Panc1 (cell line): ENCODE measurements at regions not wholly inside any gene's neighbourhood (a gene's known extent, or its start where the extent isn't known, plus 50 kb on each side); places are given as distances from the start of the nearest gene placed in this dataset.

Source experiments
- ATAC-seq: fragments of 200-7000 bp; cut with Tn5 transposase; 2 replicates; pipeline ENCODE4 v1.9.1; 2020; ENCODE audit warnings: mild to moderate bottlenecking, moderate library complexity
- BruUV-seq: library from RNA; stranded (reverse); fragments of 400-500 nt; replicated peaks from 2 replicates; lab custom pipeline; 2021; lab: Mats Ljungman, UMichigan
- CTCF ChIA-PET: fragments of 300-600 bp; sonication (Branson Sonifier 250); formaldehyde crosslinking; loops from one replicate; lab custom pipeline; 2022; ENCODE audit warnings: antibody characterized with exemption; lab: Charles Lee
- POLR2A ChIA-PET: fragments of 300-600 bp; sonication (Branson Sonifier 250); formaldehyde crosslinking; loops from one replicate; lab custom pipeline; 2022; ENCODE audit warnings: antibody characterized with exemption; lab: Charles Lee
- DNase-seq: peaks from one replicate; pipeline ENCODE4 v3.0.0-alpha.2; 2010; ENCODE audit warnings: low read depth, low spot score
- H3K27ac ChIP-seq: 2 replicates; pipeline ENCODE4 v1.5.1; 2011; ENCODE audit warnings: mild to moderate bottlenecking, low read length, inconsistent platforms
- H3K27me3 ChIP-seq: fragments of 200-500 bp; sonication (Bioruptor generic); 2 replicates; pipeline ENCODE4 v1.6.0; 2014; ENCODE audit warnings: low read length, inconsistent platforms; ENCODE audit not compliant: control insufficient read depth, insufficient read depth
- H3K36me3 ChIP-seq: fragments of 200-500 bp; sonication (Bioruptor generic); 2 replicates; pipeline ENCODE4 v1.5.1; 2014; ENCODE audit warnings: inconsistent platforms, mild to moderate bottlenecking, low read length, moderate library complexity; ENCODE audit not compliant: control insufficient read depth, insufficient read depth
- H3K4me1 ChIP-seq: 2 replicates; pipeline ENCODE4 v1.5.1; 2011; ENCODE audit warnings: inconsistent platforms, mild to moderate bottlenecking, low read length, moderate library complexity; ENCODE audit not compliant: control insufficient read depth, insufficient read depth
- H3K4me3 ChIP-seq, 2 experiments: 2 replicates each; pipeline ENCODE4 v1.5.1; 2011 to 2012; ENCODE audit warnings: low read depth in 2 of 2, low read length in 2 of 2, mild to moderate bottlenecking in 2 of 2, inconsistent platforms in 1 of 2, moderate library complexity in 1 of 2
- H3K9me3 ChIP-seq: fragments of 200-500 bp; sonication (Bioruptor generic); 2 replicates; pipeline ENCODE4 v1.5.1; 2014; ENCODE audit warnings: low read depth, mild to moderate bottlenecking, inconsistent platforms, low read length, moderate library complexity; ENCODE audit not compliant: control insufficient read depth, insufficient read depth
- CTCF ChIP-seq: fragments of 450-650 bp; IDR thresholded peaks from 2 replicates; pipeline ENCODE4 v1.5.1; 2017; ENCODE audit warnings: mild to moderate bottlenecking
- POLR2AphosphoS5 ChIP-seq: IDR thresholded peaks from 2 replicates; pipeline ENCODE4 v1.6.1; 2012; ENCODE audit warnings: mild to moderate bottlenecking, low read depth, low read length, moderate library complexity
- REST ChIP-seq, 2 experiments: IDR thresholded peaks; 2 replicates each; pipeline ENCODE4 v1.6.1; 2011 to 2012; ENCODE audit warnings: low read depth in 2 of 2, control low read depth in 1 of 2, low read length in 1 of 2, mild to moderate bottlenecking in 1 of 2, moderate library complexity in 1 of 2; ENCODE audit not compliant: insufficient read depth in 1 of 2
- SIN3A ChIP-seq: IDR thresholded peaks from 2 replicates; pipeline ENCODE4 v1.6.1; 2012; ENCODE audit warnings: low read depth, mild to moderate bottlenecking, low read length, moderate library complexity, borderline replicate concordance; ENCODE audit not compliant: insufficient read depth
- TCF7L2 ChIP-seq: IDR thresholded peaks from 2 replicates; pipeline ENCODE4 v1.6.1; 2011; ENCODE audit warnings: mild to moderate bottlenecking, low read depth, low read length, inconsistent platforms
- in situ Hi-C: cut with HindIII; loops from 2 replicates; pipeline ENCODE4 v1.10.0; 2016; ENCODE audit warnings: low sequenced_read_pairs, low pct_unique_long_range_greater_than_20kb
- intact Hi-C: fragments of 100-400 bp; cut with micrococcal nuclease; formaldehyde crosslinking; loops from one replicate; pipeline ENCODE4 v1.10.0; 2022; ENCODE audit not compliant: unreplicated experiment

- CTCF ChIA-PET = no interaction called here
- DNase-seq (no peak), ATAC-seq (no peak)
- POLR2A ChIA-PET = no interaction called here
- in situ Hi-C loops = no loop called here
- H3K9me3 ChIP-seq = no peaks in the 10 kb centered on the region
- no peak overlapping the region for H3K4me3 ChIP-seq
- TF ChIP-seq CTCF = no peak
- no peak for TF ChIP-seq POLR2AphosphoS5
- TF ChIP-seq TCF7L2 = no peak
- TF ChIP-seq REST (IDR thresholded peaks at IDR 0.05; ENCODE audit: insufficient read depth in 1 of 2, low read depth in 2 of 2, low read length in 1 of 2) = no peak
- TF ChIP-seq SIN3A = no peak
- no peak overlapping the region for H3K27ac ChIP-seq
- no peaks in the 10 kb centered on the region for H3K27me3 ChIP-seq
- intact Hi-C loops = no loop called here
- no peaks in the 10 kb centered on the region for H3K36me3 ChIP-seq
- no TSS peak for BruUV-seq
- H3K4me1 ChIP-seq = no peaks in the 10 kb centered on the region
Measured at GRCh38 chr7:125098377-125098970, 168.8 kb upstream of the POT1 start.

- Histone ChIP-seq H3K4me3 (no peak overlapping the region), H3K9me3 (no peaks in the 10 kb centered on the region), H3K4me1 (no peaks in the 10 kb centered on the region), H3K27me3 (no peaks in the 10 kb centered on the region), H3K27ac (no peak overlapping the region), H3K36me3 (no peaks in the 10 kb centered on the region)
- ATAC-seq (no peak), DNase-seq (no peak)
- intact Hi-C loops (no loop called here), in situ Hi-C loops (no loop called here)
- ChIA-PET POLR2A (no interaction called here), CTCF (no interaction called here)
- no TSS peak for BruUV-seq
- TF ChIP-seq CTCF = no peak
- TF ChIP-seq SIN3A = no peak
- no peak for TF ChIP-seq POLR2AphosphoS5
Measured at GRCh38 chr7:125090596-125090995, 161.0 kb upstream of the POT1 start.
